ENCODE measurements at regions not wholly inside any gene's neighbourhood (a gene's known extent, or its start where the extent isn't known, plus 50 kb on each side); places are given as distances from the start of the nearest gene placed in this dataset.

DNA sequence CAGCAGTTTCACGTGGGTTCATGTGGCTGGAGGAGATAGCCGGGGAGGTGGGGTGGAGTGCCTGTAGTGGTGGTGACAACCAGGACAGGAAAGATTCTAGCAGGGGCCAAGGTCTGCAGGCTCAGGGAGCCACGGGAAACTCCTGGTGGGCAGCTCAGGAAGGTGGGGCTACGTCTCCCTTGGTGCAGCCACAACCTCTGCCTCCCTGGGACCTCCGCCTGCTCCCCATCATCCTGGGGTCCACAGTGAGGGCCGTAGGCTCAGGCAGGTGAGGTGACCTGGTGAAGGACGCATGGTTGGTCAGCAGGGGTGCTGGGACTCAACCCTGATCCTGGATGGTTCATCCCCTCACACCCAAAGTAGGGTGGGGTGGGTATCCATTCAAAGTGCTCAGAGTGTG lies 524.1 kb downstream of the TBC1D22A start:
- no peak for DNase-seq

DNA sequence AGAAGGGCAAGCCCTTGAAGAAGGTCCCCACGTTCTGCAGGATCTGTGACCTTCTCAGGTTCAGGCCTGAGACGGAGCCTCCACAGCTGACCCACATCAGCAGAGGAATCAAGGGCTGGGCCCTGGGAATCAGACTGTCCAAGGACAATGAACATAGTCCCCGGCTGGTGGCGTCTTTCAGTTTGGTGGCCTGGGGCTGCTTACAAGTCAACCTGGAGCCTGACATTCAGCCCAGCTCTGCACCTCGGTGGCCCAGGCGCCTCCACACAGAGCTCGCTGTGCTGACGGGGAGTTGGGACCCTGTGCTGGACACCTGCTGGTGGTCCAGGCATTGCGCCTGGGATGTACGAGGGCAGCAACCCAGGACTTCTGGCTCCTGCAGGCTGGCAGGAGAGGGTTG lies 523.5 kb downstream of the TBC1D22A start:
- DNase-seq, result no peak

DNA sequence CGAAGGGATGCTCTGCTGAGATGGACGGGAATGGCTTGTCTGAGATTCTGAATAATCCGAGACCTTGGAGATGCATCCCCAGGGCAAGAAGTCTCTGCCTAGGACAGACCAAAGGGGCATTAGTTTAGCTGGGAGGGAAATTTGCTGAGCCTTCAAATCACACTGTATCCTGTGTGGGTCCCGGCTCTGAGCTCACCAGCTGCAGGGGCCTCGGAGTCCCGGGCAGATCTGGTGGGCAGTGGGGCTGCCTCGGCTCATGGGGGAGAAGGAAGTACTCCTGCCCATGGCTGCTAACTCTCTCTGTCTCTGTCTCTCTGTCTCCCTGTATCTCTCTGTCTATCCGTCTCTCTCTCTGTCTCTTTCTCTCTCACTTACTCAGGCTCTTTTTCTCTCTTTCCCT lies 522.4 kb downstream of the TBC1D22A start:
- no peak for DNase-seq

DNA sequence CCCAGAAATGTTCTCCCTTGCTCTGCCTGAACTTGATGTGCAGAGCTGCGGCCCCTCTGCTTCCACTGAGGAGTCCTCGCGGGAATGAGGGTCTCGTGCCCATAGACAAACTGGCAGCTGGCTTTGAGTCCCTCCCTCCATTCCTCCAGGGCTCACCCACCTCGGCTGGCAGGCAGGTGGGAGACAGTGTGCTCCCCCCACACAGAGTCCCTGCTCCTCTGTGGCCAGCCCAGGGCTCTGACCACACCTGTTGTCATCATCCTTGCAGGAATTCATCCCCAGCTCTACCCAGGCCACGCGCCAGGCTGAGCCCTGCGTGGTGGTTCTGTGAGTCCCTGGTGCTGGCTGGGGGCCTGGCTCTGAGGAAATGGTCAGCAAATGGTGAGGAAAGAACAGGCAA lies 521.9 kb downstream of the TBC1D22A start:
- no peak for DNase-seq

DNA sequence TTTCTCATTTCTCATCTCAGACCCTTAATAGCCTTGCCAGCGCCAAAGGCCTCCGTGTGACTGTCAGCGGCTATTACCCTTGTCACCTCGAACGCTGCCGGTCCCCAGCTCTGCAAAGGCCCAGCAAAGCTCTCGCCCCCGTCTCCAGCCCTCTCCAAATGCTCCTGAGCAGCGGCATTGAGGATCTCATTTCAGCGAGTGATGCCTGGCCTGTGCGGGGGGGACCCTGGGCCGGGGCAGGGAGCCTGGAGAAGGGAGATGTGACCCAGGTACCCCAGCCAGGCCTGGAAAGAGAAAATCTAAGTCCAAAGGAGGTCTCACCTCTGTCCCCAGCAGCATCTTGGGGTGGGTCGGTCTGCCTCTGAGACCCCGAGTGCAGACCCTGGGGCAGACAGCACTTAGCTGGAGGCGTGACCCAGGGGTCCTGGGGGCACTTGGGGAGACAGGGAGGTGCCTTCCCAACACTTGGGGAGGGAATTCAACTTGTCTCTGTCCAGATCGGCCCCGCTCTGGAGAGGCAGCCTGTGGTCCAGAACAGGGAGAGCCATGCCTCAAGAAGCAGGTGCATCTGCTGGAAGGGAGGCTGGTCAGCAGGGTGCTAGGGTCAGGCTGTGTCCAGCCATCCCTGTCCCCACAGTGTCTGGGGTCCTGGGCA lies 521.3 kb downstream of the TBC1D22A start:
- no peak for DNase-seq

DNA sequence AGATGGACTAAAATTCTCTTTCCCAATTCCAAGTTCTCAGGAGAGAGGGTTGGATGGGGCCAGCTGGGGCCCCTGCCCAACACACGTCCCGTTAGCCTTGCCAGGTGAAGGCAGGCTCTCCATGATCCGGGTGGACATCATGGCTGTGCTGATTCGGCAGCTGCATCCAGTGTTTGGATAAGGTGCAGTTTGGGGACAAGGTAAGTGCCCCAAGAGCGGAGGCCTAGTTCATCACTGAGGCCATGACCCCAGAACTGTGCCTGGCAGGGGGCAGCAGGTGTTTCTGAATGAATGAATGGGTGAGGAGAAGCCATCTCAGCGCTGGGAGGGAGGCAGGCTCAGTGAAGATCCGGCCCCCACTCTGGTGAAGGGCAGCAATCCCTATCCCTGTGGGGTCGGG lies 520.4 kb downstream of the TBC1D22A start:
- DNase-seq, result no peak

DNA sequence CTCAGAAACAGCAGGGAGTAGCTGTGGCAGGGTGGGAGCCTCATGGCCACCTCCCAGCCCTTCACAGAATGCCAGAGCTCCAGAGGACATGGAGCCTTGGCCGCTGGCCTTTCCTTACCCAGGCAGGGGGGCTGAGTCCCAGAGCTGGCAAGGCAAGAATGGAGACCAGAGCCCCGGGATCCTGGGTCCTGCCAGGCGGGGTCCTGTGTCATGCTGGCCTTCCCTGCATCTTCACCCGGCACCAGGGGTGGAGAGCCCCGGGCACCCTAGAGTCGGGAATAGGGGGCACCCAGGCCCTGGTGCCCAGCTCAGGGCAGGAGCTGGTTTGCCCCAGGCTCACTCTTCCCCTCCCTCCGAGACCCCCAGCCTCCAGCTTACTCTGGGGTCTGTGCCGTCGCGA lies 519.9 kb downstream of the TBC1D22A start:
- DNase-seq, result no peak

DNA sequence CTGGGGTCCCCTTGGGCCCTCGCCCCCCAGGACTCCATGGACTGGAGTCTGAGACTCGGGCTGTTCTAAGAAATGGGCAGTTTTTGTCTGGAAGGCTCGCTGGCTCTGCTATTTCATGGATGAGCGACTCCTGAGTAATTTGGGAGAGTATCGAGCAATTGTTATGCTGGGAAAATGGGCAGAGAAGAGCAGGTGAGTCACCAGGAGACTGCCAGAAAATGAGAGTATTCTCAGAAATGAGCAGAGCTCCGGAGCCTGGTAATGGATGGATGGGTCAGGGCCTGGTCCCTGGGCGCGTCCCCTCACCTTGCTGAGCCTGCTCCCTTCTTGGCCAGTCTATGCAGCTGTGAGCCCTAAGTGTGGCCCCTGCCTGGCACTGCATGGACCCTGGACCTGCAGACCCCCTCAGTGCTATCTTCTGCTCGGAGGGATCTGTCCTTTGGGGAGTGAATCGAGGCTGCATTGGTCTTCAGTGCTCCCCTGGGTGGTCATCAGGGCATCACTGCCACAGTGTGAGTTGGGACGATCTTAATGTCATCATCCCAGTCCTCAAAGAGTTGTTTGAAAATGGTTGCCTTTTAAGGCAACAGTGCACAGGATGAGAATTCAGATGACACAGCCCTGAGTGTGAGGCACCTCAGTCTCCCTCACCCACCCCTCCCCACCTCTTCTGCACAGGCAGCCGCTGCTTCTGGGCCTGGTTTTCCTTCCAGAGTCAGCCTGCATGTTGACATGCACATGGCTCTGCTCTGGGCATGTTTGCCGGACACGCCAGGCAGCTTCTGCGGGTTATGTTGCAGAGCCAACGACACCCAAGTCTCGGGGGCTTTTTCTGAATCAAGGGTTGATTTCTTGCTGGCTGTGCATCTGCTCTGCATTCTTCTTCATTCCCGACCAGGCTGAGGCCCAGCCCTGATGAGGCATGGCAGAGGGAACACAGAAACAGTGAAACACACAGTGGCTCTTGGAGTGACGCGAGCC lies 519.0 kb downstream of the TBC1D22A start:
- no peak for DNase-seq

DNA sequence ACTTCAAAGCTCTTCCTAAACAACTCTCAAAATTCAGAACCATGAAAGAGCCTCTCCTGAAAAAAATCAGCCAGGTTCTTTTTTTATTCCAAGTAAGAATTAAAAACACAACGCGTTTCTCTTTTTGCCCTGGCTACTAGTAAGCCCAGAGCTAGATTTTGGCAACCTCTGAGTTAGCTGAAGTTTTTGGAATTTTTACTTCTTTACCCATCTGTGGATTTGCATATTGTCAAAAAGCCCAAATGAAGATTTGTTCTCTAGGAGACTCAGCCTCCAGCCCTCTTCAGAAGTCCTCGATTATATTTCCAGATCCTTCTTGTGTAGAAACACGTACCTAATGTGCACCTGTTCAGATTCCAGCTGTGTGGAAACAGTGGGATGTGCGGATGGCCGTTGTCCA lies 517.9 kb downstream of the TBC1D22A start:
- no peak for DNase-seq

DNA sequence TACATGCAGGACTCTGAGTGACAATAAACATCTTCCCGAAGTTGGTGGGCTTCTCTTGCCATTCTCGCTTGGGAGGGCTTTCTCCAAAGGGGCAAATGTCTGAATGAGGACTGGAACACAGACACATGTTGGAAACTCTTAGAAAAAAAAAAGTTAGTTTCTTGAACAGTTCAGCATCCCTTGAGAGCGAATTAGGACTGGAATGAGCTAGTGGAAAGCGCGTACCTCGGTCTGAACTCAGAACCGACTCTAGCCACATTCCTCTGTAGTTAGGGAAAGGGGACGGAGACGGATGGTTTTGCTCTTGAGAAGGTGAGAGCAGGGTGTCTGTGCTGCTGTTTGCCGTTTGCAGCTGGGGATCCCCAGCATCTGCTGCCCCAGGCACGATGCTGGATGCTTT lies 517.3 kb downstream of the TBC1D22A start:
- no peak for DNase-seq

DNA sequence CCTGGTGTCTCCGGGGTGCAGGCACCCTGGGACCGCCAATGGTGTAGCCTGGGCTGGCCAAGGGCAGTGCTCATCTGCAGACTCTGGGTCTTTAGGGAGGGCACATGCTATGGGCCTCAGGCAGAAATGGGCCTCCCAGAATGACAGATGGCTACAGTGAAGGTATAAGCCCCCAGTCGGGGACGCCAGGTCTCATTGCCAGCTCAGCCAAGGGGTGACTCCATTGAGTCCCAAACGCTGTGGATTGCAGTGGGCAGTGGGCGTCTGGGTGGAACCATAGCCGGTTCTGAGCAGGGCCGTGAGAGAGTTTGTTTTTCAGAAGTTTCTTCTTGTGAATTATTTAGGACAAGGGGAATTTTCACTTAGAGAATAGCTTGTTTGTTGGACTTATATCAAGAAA lies 516.9 kb downstream of the TBC1D22A start:
- DNase-seq, result no peak

DNA sequence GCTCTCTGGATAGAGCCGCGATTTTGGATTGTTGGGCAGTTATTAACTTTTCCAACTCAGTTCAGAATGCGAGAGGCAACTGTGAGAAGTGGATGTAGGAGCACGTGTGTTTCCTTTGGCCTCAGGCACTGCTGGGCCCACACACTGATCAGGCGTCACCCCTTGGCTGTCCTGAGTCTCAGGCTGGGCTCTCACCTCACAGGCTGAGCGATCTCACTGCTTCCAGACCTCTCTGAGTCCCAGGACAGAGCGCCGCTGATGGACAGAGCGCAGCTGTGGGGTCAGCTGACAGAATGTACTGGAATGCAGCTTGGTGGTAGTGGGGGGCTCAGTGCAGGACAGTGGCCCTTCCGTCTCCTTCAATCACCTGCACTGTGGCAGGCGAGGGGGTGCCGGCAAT lies 516.2 kb downstream of the TBC1D22A start:
- DNase-seq, result no peak

DNA sequence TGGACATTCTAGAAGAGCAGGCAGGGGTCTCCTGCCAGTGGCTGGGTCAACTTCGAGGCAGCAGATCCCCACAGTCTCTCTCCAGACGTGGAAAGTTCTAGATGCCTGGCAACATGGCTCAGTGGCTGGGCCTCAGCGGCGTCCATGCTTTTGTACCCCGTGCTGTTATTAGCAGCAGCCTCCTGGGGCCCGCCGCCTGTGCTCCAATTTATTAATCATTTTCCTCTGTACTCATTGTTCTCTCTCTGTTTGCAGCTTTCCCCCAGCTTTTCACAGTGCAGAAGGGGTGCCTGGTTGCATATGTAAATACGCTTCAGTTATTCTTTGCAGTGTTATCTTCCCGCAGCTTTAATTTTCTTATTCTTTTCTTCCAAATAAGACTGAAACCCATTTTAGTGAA lies 515.1 kb downstream of the TBC1D22A start:
- no peak for DNase-seq

DNA sequence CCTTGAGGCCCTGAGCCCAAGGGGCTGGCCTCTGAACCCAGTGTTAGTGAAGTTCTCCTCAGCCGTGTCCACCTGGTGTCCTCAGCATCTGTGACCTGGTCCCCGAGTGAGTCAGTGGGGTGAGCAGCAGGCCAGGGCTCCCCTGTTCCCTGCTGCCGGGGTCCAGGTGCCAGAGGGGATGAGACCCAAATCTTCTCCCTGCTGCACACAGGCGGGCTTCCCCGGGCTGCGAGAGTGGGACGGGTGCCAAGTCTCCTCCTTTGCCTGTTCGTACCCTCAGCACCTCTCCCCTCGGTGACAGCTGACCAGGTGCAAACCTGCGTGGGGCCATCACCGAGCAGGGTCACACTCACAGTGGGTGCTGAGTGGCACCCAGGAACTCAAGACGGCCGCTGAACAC lies 514.5 kb downstream of the TBC1D22A start:
- DNase-seq, result no peak

DNA sequence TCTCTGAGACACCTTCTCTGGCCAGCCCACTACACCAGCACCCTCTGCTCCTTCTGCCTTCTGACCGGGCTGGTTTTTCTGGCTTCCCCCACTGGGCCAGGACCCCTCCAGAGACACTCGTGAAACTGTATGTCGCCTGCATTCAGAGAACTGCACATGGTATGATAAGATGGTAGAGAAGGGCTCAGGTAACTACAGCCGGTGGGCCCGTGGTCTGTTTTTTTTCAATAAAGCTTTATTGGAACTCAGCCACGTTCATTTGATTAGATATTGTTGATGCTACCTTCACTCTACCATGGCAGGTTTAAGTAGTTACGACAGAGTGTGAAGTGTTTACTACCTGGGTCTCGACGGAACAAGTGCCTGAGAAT lies 514.0 kb downstream of the TBC1D22A start:
- DNase-seq, result no peak

DNA sequence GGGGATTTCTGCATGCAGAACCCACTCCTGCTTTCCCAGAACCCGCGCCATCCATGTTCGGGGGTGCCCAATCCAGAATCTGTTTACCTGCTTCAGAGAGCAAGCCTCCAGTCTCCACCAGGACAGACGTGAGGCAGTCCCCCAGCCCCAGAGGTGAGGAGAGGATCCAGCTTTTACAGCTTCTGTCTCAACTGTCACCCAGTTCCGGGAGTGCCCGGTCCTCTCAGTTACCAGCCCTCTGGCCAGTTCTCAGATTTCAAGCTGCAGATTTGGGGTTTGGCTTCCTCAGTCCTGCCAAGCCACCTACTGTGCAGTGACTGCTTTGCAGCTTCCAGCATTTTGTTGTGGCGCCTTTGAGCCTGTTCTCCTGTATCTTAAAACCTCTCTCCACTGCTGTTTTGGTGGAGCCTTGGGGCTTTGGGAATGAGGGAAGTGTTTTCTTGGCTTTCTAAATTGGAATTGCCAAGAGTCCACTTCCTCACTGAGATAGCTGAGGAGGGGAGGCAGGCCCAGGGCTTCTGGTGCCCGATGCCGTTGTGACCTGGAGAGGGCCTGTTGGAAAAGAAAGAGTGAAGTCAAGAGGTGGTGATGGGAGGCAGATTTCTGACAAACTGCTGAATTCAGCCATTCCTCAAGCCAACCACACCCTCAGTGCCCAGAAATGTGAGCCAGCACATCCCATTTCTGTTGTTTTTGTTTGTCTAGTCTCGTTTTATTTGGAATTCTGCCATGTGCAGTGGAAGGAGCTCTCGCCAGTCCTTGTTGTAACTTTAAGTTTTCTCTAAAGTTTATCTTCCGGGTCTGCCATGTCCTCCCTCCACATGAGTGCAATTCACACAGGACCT lies 513.4 kb downstream of the TBC1D22A start:
- DNase-seq, result no peak

DNA sequence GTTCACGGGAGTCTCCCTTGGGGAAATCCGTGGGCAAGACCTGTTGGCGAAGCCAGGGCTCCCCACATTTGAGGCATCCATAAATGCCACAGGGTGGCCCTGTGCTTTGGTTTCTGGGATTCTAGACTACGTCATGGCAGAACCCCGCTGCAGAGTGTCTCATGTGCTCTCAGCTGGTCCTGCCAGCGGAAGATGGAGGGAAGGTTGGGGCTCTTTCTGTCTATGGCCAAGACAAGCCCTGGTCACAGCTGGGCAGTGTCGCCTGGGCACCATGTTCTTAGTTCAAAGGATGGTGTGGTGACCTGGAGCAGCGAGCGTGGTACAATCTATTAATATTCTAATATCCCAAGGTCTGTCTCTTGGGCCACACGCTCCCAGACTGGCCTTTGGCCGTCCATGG lies 511.7 kb downstream of the TBC1D22A start:
- no peak for DNase-seq

DNA sequence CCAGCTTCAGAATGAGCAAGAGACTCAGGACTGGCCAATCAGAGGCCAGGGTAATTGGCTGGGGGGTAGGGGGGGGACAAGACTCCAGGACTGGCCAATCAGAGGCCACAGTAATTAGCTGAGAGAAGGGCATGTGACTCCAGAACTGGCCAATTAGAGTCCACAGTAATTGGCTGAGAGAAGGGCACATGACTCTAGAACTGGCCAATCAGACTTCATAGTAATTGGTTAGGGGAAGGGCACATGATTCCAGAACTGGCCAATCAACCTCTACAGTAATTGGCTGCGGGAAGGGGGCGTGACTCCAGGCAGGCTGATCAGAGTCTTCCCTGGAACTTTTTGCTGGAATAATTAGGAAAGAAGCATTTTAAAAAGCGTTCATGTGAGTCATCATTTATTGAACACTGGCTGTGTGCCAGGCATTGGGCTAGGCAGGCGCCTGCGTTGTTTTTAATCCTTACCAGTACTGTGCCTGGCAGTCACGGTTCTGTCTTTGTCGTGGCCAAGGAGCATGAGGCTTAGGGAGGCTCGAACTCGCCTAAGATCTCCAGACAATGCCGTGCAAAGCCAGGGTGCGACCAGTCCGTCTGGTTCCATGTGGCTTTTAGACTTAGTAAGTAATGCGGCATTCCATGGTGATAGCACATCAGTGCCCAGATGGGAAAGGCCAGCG lies 508.1 kb downstream of the TBC1D22A start:
- DNase-seq, result no peak

DNA sequence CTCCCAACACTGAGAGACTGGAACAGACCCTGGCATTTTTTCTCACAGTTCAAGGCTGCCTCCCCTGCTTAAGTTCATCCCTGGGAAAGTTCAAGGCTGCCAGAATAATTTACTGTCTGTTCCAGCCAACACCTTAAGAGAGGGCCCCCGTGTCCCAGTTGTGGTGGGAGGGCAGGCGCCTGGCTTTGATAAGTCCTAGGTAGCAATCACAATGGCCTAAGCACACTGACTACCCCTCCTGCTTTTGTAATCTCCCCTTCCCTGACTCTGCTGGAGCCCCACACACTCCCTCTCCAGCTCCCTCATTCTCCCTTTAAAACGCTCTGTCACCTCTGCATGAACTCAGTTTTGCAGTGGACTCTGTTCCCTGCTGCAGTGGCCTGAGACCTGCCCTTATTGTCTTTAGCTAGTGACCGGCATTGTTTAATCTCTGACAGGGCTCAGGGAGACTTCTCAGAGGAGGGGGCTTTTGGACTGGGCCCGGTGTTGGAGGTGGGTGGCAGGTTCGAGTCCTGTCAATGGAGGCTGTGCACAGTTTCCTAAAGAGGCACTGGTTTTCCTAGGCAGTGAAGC lies 507.2 kb downstream of the TBC1D22A start:
- DNase-seq, result no peak

DNA sequence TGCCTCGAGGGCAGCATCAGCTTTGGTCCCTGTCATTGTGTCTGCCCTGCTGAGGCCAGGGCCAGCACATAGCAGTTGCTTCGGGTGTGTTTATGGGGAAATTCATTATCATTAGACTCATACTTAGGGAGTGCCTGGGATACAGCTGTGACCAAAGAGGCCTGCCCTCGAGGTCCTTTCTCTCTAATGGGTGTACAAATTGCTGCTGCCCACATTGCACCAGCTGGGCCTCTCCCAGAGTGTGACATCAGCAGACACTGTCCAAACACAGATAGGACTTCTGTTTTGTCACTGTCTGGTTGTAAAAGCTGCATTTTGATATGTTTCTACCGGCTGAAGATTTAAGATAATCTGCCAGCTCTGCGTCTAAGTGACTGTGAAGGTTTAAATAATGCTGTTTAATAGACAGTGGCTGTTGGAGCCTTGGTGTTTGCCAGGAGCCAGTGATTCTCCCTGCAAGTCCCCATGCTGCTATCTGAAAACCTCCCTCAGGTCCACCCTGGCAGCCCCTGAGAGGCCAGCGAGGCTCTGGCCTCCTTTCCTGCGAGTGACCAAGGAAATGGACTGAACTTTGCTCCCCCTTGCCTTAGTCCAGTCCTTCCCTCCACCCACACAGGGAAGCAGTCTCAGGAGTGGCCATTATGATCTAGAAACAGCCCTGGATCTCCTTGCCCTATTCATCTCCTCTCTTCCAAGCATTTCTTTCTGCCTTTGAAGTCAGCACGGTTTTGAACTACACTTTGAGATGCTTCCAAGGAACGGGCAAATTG lies 505.2 kb downstream of the TBC1D22A start:
- no peak for DNase-seq

DNA sequence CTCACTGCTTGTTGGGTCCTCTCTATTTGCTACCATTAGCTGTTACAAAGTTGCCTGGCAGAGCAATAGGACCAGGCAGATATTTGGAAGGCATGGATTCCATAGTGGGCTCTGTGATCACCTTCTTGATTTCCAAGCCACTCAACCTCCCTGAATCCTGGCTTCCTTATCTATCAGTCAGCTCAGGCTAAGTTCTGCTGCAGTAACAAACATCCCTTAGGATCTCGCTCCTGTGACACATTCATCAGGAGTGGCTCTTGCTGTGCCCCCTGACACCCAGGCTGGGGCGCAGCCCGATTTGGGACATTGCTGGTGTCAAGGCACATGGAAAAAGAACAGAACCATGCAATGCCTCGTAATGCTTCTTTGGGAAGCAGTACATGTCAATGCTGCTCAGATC lies 503.9 kb downstream of the TBC1D22A start:
- DNase-seq, result no peak

DNA sequence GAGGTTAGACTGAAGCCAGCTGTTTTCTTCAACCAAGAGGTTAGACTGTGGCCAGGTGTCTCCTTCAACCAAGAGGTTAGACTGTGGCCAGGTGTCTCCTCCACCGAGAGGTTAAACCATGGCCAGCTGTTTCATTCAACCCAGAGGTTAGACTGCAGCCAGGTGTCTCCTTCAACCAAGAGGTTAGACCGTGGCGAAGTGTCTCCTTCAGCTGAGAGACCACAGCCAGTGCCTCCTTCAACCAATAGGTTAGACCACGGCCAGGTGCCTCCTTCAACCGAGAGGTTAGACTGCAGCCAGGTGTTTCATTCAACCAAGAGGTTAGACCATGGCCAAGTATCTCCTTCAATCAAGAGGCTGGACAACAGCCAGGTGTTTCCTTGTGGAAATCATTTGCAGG lies 498.1 kb downstream of the TBC1D22A start:
- no peak for DNase-seq
